Superior temporal gyrus (tissue), 1 donor: ENCODE measurements at regions not wholly inside any gene's neighbourhood (a gene's known extent, or its start where the extent isn't known, plus 50 kb on each side); places are given as distances from the start of the nearest gene placed in this dataset.
A peak's percentile ranks its signal among the peaks of the same experiment; 100 is the strongest.
"Not testable (repeated sequence)": the region's sequence is repeated elsewhere in the genome, so short reads cannot be mapped to it uniquely, and the experiment has no call there.

Experiments used
- DNase-seq: peaks from one replicate; pipeline ENCODE4 v3.0.0-alpha.2; 2016; ENCODE audit errors: extremely low spot score

DNA sequence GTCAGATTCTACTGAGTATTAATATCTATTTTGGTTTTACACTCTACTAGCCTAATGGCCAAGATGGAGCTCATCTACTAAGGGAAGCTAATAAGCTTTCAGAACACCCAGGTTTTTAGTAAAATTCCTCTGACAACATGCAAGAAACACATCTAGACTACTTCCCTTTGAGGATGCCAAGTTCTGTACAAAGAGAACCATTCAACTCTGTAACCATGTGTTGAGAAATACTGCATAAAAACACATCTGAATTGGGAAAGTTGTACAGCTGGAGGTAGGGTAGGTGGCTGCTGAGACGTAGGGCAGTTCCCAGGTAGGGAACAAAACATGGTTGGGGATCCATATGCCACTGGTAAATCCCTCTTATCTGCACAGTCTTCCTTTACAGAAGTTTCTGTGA, 66.2 kb downstream of the SC5D start:
- DNase-seq: no peak

DNA sequence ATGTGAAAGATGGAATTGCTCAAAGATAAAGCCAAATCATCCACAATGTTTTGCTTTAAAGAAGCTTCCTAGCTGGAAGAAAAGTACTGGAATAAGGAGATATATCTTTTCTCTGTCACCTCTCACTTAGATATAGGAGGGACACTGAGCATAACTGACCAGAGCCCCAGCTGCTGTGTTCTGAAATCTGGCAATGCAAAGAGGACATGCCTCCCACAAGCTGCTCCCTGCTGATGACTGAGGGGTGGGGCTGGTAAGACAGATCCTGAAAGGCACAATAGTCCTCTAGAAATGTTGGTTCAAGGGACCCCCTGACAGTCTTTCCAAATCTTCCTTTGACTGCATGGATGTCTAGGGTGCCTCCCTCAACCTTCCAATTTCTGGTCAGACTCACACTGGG, 67.0 kb downstream of the SC5D start:
- DNase-seq: no peak

DNA sequence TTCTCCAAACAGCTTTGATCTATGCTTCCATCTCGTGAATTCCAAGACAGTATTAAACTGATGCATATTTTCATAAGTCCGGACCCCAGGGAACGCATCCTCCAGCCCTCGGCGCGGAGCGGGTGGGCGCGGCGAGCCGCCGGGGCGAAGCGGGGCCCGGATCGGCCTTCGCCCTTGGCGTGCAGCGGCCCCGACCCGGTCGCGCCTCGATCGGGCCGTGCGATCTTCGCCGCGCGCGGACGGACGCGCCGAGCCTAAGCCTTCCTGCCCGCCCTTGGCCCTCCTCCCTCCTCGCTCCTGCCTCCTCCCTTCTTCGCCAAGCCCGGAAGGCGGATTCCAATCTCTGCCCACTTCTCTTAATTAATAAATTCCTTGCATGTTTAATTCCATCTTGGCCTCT, 70.4 kb downstream of the SC5D start:
- not testable (repeated sequence) for DNase-seq

DNA sequence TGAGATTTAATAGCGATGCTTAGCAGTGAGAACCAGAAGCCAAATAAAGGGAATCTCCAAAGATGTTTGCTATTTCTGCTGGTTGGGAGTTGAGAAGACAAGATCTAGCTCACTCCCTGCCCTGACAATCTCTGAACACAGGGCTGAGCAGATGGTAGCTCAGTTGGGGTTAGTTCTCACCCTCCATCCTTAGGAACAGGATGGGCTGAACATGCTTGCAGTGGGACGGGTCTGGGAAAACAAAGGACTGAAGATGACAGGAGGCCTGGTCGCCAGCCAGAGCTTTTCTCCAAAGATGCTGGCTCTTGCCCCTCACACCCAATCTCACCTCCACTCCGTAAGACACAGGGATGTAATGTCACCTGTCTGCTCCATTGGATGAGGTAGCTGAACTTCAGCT, 72.7 kb downstream of the SC5D start:
- DNase-seq: no peak

DNA sequence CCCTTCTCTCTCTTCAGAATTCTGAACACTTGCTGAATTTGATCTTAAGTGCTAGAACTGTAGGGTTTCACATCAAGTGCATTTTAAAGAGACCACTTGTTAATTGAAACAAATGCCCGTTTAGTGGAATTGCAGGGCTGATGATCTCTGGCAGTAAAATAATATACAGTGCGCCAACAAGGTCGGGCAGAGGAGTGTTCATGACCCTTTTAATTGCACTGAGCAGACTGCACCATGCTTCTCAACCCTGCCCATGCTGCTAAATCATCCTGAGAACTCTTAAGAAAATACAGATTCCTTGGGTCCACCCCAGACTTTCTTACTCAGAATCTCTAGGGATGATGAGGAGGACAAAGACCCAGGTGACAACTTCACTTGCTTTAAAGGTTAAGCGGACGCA, 73.5 kb downstream of the SC5D start:
- DNase-seq: no peak

DNA sequence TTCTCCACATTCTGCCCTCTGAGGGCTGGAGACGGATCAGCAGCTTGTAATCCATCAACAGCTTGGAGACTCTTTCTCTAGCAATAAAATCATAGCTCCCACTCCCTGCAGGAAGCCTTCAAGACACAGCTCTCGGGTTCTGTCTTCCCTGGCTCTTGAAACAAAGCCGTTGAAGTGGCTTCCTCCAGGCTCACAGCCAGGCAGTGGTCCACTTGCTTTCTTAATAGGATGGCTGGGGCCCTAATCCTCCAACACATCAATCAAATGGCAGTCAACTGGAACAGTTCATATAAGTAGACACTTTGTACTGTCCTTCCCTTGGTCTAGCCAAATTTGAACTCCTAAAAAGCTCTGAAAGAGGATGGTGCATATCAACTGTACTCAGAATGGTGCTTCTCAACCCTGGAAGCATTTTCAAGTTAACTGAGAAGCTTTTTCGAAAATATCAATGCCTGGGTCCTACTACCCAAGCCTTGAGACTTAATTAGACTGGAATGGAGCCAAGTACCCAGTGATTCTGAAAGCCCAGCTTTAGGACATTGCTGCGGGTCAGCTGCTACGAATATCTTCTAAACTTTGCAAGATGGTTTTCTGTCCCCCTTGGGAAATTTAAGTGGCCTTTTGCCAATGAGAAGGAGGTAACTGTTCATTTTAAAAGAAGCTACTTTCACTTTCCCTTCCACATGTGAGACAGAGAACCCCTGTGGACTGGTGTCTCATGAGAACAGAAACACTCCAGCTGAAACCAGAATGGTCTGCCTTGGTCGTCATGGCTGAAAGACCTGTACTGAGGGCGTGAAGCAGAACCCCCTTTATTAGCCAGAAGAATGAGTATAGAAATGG, 74.7 kb downstream of the SC5D start:
- DNase-seq: peak; percentile 15

DNA sequence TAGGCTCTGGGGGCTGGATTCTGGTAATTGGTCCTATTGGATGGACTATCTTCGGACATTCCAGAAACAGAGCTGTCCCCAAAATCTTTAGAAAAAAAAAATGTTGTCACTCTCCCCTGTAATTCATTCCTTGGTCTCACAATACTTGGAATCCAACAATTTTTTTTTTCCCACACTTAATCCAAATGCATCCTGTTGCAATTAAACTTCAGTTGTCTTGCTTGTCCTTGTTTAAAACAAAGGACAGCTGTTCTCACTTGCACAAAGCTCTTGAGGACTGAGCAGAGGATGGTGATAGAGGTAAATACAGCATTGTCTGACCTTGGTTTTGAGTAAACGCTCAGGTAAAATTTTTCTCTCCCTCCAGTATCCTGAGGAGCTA, 75.3 kb downstream of the SC5D start:
- no peak for DNase-seq

DNA sequence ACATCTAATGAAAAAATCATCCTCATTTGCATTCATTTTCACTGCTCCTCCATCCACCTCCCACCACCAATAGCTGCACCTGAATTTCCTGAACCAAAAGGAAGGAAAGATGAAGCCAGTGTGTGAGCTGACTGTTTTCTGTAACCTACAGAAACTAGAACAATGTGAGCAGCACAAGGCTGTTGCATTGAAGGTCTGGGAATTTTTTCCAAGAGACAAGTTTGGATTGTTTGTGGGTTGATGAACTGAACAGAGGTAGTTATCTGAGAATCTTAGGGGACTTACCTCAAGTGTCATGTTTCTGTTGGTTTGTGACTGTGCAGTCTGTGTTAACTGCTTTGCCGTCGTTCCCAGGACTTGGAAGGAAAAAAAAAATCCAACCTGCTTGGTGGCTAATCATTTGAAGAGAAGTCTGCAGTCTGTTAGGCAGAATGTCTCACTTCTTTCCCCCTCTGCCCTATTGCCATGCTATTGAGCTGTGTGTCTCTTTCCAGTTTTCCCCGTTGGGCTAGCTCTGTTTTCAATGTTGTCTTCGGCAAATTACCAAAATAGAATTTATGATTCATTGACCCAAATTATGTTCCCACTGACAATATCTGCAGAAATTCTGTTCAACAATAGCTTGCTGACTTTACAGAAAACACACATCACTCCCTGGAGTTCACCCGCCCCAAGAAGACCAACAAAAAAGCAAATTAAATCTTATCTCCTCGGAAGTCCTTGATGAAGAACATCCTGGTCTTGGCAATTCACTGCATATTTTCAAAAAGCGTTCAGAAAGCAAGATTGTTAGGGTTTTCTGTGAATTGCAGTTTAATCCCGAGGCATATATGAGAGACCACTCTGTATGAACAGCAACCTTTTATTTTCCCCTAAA, 76.0 kb downstream of the SC5D start:
- no peak for DNase-seq

DNA sequence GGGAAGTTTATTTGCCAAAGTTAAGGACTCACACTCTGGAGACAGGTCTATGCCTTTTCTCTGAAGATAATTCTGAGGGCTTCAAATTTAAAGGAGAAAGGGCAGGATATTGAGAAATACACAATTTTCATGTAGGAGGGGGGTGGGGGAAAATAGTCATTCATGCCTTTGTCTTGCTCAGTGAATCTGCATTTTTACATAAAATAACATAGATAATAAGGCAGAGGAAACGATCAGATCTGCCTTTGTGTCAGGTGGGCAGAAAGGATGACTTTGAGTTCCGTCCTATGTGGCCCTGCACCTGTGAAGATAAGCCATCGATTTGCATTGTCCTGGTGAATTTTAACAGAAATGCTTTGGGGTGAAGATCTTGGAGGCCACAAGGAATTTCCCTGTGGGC, 76.8 kb downstream of the SC5D start:
- no peak for DNase-seq

DNA sequence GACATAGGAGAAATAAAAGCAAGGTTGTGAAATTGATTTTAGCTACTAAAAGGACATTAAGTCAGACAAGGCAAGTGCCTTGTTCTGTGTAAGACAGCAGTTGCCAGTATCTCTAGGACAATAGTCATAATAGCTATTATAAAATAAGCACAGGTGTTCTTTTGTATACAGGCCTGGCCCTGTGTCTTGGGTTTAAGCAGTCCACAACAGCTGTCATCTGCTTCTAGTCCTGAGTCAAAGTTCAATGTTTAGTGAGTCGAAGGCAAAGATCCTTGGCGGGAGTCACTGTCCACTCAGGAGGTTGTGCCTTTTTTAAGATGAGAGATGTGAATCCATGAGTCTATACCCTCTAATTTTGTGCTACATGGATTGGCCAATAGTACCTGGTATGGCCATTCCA, 79.5 kb downstream of the SC5D start:
- no peak for DNase-seq

DNA sequence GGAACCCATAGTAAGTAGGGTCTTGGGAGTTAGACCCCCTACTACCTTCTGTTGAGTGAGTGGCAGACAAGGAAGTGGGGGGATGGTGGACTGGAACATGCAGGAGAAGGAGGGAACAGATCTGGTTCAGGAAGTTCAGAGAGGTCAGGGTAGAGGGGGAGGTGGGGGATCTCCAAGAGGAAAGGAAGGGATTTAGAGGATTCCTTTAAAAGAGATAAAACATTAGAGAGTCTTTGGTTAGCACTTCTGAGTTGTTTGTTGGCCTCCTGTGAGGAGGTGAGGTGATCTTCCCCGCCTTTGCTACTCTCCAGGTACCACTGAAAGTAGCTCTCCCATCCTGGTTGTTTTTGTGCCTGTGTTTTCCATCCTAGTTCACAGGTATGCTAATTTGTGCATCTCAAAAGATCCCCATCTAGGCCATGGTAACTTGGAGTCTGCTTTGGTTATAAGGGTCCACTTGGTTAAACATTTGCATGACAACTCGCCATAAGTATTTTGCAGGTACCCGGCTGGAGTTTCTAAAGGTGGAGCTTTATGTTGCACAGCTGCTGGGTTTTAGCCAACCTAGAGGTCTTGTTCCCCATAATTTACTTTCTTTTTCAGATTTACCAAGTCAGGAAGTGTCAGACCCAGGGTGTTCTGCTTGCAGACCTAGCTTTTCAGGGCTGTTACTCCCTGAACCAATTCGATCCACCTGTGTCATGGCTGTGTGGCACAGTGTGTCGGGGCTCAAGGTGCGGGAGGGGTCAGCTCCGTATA, 79.3 kb upstream of the SORL1 start:
- DNase-seq: no peak

DNA sequence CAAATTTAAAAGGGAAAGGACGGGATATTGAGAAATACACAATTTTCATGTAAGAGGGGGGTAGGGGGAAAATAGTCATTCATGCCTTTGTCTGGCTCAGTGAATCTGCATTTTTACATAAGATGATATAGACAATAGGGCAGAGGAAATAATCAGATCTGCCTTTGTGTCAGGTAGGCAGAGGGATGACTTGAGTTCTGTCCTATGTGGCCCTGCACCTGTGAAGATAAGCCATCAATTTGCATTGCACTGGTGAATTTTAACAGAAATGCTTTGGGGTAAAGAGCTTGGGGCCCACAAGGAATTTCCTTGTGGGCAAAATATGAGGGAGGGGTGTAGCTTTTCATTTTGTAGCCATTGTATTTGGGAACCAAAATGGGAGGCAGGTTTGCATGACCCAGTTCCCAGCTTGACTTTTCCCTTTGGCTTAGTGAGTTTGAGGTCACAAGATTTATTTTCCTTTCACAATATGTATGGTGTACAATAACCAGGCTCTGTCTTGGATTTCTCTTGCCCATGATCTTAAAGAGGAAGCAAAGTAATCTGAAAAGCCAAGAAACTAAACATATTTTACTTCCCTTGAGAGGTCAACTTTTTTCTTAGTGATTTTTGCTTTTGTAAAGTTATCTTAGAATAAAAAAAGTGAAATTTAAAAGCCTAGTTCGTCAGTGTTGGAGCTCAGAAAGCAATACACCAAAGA, 77.7 kb upstream of the SORL1 start:
- DNase-seq: no peak

DNA sequence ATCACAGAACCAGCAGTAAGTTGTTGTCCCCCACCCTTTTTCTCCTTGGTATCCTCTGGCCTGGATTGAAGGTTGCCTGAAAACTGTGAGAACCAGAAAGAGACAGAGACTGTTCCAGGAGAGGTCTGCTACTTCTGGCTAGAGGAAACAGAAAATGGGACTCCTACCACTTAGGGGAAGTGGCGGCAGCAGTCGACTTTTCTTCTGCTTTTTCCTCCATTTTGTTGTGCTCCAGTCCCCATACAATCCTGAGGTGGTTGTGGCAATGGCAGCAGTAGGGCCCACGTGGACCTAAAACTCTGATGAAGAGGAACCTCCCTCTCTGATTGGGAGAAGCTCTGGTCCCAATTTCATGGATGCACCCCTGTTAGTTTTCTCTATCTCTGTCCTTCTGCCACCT, 76.0 kb upstream of the SORL1 start:
- DNase-seq: no peak

DNA sequence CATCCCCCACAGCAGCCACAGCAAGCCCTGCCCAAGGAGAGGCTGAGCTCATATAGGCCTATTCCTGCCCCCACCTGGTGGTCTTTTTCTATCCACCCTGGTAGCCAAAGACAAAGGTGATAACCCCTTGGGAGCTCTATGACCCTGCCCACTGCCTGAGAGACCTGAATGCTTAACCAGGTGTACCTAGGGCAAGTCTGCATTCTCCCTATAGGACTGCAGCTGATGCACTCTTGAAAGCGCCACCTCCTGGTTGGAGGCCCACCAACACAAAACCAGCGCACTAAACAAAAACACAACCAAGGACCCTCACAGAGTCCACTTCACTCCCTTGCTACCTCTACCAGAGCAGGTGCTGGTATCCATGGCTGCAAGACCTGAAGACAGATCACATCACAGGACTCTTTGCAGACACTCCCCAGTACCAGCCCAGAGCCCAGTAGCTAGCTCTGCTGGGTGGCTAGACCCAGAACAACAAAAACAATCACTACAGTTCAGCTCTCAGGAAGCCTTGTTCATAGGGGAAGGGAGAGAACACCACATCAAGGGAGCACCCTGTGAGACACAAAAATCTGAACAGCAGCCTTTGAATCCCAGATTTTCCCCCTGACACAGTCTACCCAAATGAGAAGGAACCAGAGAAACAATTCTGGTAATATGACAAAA, 72.8 kb upstream of the SORL1 start:
- DNase-seq: not testable (repeated sequence)

DNA sequence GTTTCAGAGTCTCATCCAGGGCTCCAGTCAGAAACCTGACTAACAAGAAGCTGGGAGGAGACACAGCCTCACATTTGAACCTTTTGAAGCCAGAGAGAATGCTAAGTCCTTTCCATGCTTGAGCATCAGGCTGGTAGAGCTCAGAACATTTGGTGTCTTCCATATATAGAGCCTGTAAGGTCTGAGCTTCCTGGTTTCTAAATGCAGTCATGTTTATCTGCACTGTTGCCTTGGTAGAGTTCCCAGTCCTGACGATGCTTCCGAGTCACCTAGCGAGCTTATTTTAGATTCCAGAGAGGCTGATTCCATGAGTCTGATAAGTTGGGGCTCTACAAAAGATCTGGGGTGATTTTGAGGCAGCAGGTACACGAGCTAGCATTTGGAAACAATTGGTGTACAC, 68.4 kb upstream of the SORL1 start:
- peak; percentile 62 for DNase-seq

DNA sequence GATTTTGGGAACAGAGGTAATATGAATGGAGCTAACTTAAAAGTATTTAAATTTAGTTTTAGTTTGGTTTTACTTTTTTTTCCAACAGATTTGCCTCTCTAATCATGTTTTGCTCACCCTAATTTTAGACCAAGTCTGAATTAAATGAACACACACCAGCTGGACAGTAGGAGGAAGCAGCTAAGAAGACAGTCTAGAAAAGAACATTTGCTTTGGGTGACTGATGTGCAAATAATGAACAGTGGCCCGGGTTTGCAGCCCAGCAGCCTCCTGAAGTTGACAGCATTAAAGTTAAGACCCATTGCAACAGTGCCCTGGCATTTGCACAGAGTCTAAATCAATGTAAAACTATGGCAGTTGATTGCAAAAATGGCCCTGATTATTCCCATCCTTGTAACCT, 66.4 kb upstream of the SORL1 start:
- peak; percentile 62 for DNase-seq
